ENCODE measurements at regions not wholly inside any gene's neighbourhood (a gene's known extent, or its start where the extent isn't known, plus 50 kb on each side); places are given as distances from the start of the nearest gene placed in this dataset.

DNA sequence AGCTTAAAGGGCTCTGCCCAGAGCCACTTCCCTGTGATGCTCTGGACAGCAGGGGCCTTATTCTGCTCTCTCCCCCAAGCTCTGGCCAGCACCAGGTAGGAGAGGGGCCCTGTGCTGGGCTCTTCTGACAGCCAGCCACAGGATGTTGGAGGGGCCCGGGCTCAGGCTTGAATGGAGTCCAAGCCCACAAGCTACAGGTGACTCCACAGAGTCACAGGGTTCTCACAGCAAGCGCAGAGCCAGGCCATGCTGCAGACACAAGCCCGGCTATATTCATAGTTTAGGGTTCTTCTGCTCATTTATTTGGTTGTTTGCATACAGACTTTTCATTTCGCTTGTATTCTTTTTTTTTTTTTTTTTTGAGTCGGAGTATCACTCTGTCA, 1392.8 kb downstream of the BRD1 start:
- no peak for TF ChIP-seq EZH2 (IDR thresholded peaks at IDR 0.05; ENCODE audit: low read depth, unreplicated experiment)
- TF ChIP-seq CTCF (conservative IDR thresholded peaks at IDR 0.05; ENCODE audit: low read depth in 2 of 2): no peak
- TF ChIP-seq POLR2AphosphoS5 (IDR thresholded peaks at IDR 0.05; ENCODE audit: low read depth): no peak
- TF ChIP-seq, protein P1, sequence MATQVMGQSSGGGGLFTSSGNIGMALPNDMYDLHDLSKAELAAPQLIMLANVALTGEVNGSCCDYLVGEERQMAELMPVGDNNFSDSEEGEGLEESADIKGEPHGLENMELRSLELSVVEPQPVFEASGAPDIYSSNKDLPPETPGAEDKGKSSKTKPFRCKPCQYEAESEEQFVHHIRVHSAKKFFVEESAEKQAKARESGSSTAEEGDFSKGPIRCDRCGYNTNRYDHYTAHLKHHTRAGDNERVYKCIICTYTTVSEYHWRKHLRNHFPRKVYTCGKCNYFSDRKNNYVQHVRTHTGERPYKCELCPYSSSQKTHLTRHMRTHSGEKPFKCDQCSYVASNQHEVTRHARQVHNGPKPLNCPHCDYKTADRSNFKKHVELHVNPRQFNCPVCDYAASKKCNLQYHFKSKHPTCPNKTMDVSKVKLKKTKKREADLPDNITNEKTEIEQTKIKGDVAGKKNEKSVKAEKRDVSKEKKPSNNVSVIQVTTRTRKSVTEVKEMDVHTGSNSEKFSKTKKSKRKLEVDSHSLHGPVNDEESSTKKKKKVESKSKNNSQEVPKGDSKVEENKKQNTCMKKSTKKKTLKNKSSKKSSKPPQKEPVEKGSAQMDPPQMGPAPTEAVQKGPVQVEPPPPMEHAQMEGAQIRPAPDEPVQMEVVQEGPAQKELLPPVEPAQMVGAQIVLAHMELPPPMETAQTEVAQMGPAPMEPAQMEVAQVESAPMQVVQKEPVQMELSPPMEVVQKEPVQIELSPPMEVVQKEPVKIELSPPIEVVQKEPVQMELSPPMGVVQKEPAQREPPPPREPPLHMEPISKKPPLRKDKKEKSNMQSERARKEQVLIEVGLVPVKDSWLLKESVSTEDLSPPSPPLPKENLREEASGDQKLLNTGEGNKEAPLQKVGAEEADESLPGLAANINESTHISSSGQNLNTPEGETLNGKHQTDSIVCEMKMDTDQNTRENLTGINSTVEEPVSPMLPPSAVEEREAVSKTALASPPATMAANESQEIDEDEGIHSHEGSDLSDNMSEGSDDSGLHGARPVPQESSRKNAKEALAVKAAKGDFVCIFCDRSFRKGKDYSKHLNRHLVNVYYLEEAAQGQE (IDR thresholded peaks at IDR 0.05; ENCODE audit: unreplicated experiment): no peak
- TF ChIP-seq CREB1 (CRISPR knock-in tag; IDR thresholded peaks at IDR 0.05; ENCODE audit: low read depth): no peak
- no peak for TF ChIP-seq ETS1 (IDR thresholded peaks at IDR 0.05)
- no peak for TF ChIP-seq ZNF331 (CRISPR knock-in tag; IDR thresholded peaks at IDR 0.05; ENCODE audit: low read depth)
- TF ChIP-seq EZH2phosphoT487 (IDR thresholded peaks at IDR 0.05; ENCODE audit: unreplicated experiment): no peak
- TF ChIP-seq ZNF114 (CRISPR knock-in tag; IDR thresholded peaks at IDR 0.05): no peak
- TF ChIP-seq JUNB (IDR thresholded peaks at IDR 0.05; ENCODE audit: unreplicated experiment): no peak

Measured in GM23338 (cell line).